ENCODE measurements at regions not wholly inside any gene's neighbourhood (a gene's known extent, or its start where the extent isn't known, plus 50 kb on each side); places are given as distances from the start of the nearest gene placed in this dataset.

GRCh38 chr2:85959185-85959584 lies 70.4 kb upstream of the ST3GAL5 start (continued):
- no peak for TF ChIP-seq CREB5 (CRISPR knock-in tag; IDR thresholded peaks at IDR 0.05; ENCODE audit: low read depth)
- TF ChIP-seq SNAI2 (CRISPR knock-in tag; IDR thresholded peaks at IDR 0.05) = no peak
- TF ChIP-seq ZNF70 (CRISPR knock-in tag; IDR thresholded peaks at IDR 0.05) = no peak
- no peak for TF ChIP-seq CSDC2 (CRISPR knock-in tag; IDR thresholded peaks at IDR 0.05)
- TF ChIP-seq ARNTL (CRISPR knock-in tag; IDR thresholded peaks at IDR 0.05; ENCODE audit: borderline replicate concordance, low read depth) = no peak
- no peak for TF ChIP-seq TCF4 (CRISPR knock-in tag; IDR thresholded peaks at IDR 0.05; ENCODE audit: borderline replicate concordance)
- no peak for TF ChIP-seq ISL1 (CRISPR knock-in tag; IDR thresholded peaks at IDR 0.05)
- TF ChIP-seq ZNF8 (CRISPR knock-in tag; IDR thresholded peaks at IDR 0.05) = no peak

GRCh38 chr2:85958731-85959130 lies 69.9 kb upstream of the ST3GAL5 start:
- ATAC-seq = no peak
- TF ChIP-seq ZFP30 (CRISPR knock-in tag; IDR thresholded peaks at IDR 0.05) (no peak), OSR1 (CRISPR knock-in tag; IDR thresholded peaks at IDR 0.05) (no peak), TOX (CRISPR knock-in tag; IDR thresholded peaks at IDR 0.05; ENCODE audit: borderline replicate concordance) (no peak), ZC3H10 (CRISPR knock-in tag; IDR thresholded peaks at IDR 0.05) (no peak), ESRRG (CRISPR knock-in tag; IDR thresholded peaks at IDR 0.05) (no peak)

GRCh38 chr2:85957256-85957655 lies 68.5 kb upstream of the ST3GAL5 start:
- no peak for ATAC-seq
- TF ChIP-seq SNAI2 (CRISPR knock-in tag; IDR thresholded peaks at IDR 0.05) (no peak), ISL1 (CRISPR knock-in tag; IDR thresholded peaks at IDR 0.05) (no peak), ZNF70 (CRISPR knock-in tag; IDR thresholded peaks at IDR 0.05) (no peak), ARNTL (CRISPR knock-in tag; IDR thresholded peaks at IDR 0.05; ENCODE audit: borderline replicate concordance, low read depth) (no peak), TOX (CRISPR knock-in tag; IDR thresholded peaks at IDR 0.05; ENCODE audit: borderline replicate concordance) (no peak), RARB (CRISPR knock-in tag; IDR thresholded peaks at IDR 0.05) (no peak), PATZ1 (CRISPR knock-in tag; IDR thresholded peaks at IDR 0.05; ENCODE audit: borderline replicate concordance) (no peak), ZNF8 (CRISPR knock-in tag; IDR thresholded peaks at IDR 0.05) (no peak), ZC3H10 (CRISPR knock-in tag; IDR thresholded peaks at IDR 0.05) (no peak), GLIS3 (CRISPR knock-in tag; IDR thresholded peaks at IDR 0.05) (no peak), ESRRG (CRISPR knock-in tag; IDR thresholded peaks at IDR 0.05) (no peak), ZFP3 (CRISPR knock-in tag; IDR thresholded peaks at IDR 0.05) (no peak), TCF4 (CRISPR knock-in tag; IDR thresholded peaks at IDR 0.05; ENCODE audit: borderline replicate concordance) (no peak), OSR1 (CRISPR knock-in tag; IDR thresholded peaks at IDR 0.05) (no peak), CREB5 (CRISPR knock-in tag; IDR thresholded peaks at IDR 0.05; ENCODE audit: low read depth) (no peak), ZFP30 (CRISPR knock-in tag; IDR thresholded peaks at IDR 0.05) (no peak)

- TF ChIP-seq ARNTL (CRISPR knock-in tag; IDR thresholded peaks at IDR 0.05; ENCODE audit: borderline replicate concordance, low read depth) (no peak), CSRNP3 (CRISPR knock-in tag; IDR thresholded peaks at IDR 0.05) (no peak)
- no peak for ATAC-seq
Observed at GRCh38 chr2:85956646-85957039, 67.9 kb upstream of the ST3GAL5 start.

GRCh38 chr2:85954590-85955458 lies 66.0 kb upstream of the ST3GAL5 start:
- TF ChIP-seq PPARA (CRISPR knock-in tag; IDR thresholded peaks at IDR 0.05; ENCODE audit: borderline replicate concordance) = no peak
- TF ChIP-seq BACH2 (CRISPR knock-in tag; IDR thresholded peaks at IDR 0.05; ENCODE audit: borderline replicate concordance) = no peak
- no peak for TF ChIP-seq SNAI2 (CRISPR knock-in tag; IDR thresholded peaks at IDR 0.05)
- TF ChIP-seq ZNF8 (CRISPR knock-in tag; IDR thresholded peaks at IDR 0.05) = no peak
- no peak for TF ChIP-seq PATZ1 (CRISPR knock-in tag; IDR thresholded peaks at IDR 0.05; ENCODE audit: borderline replicate concordance)
- TF ChIP-seq TOX (CRISPR knock-in tag; IDR thresholded peaks at IDR 0.05; ENCODE audit: borderline replicate concordance) = no peak
- no peak for ATAC-seq

Data from SK-N-SH treated with all-trans-retinoic acid at 6 μM for 48 hours (cell line).